ENCODE measurements at regions not wholly inside any gene's neighbourhood (a gene's known extent, or its start where the extent isn't known, plus 50 kb on each side); places are given as distances from the start of the nearest gene placed in this dataset.

GRCh38 chr16:35314298-35314697 lies 1854.9 kb downstream of the TP53TG3F start:
- TF ChIP-seq POLR2AphosphoS5 (IDR thresholded peaks at IDR 0.05) = no peak
- no peak for TF ChIP-seq CTCF (IDR thresholded peaks at IDR 0.05)

Measured in prostate gland (tissue), 2 donors.